Smooth muscle cell (in vitro differentiated cells): ENCODE measurements at regions not wholly inside any gene's neighbourhood (a gene's known extent, or its start where the extent isn't known, plus 50 kb on each side); places are given as distances from the start of the nearest gene placed in this dataset.

Source experiments
- DNase-seq: peaks from one replicate; lab custom pipeline; 2025; ENCODE audit not compliant: unreplicated experiment; lab: John Stamatoyannopoulos, UW
- H2AFZ ChIP-seq: fragments of 200-600 bp; sonication (generic); 2 replicates; pipeline ENCODE4 v1.6.0; 2016; ENCODE audit warnings: antibody characterized with exemption, low read depth, mild to moderate bottlenecking
- H3F3A ChIP-seq: fragments of 200-600 bp; sonication (generic); 2 replicates; pipeline ENCODE4 v1.6.0; 2017; ENCODE audit warnings: antibody characterized with exemption, low read depth
- H3K27ac ChIP-seq: fragments of 200-600 bp; sonication (generic); 2 replicates; pipeline ENCODE4 v1.5.1; 2016; ENCODE audit warnings: low read depth, mild to moderate bottlenecking
- H3K27me3 ChIP-seq: fragments of 200-600 bp; sonication (generic); 2 replicates; pipeline ENCODE4 v1.6.1; 2016; ENCODE audit warnings: low read depth, mild to moderate bottlenecking
- H3K36me3 ChIP-seq: fragments of 200-600 bp; sonication (generic); 2 replicates; pipeline ENCODE4 v1.5.1; 2016; ENCODE audit warnings: low read depth
- H3K4me1 ChIP-seq: fragments of 200-600 bp; sonication (generic); 2 replicates; pipeline ENCODE4 v1.5.1; 2016; ENCODE audit warnings: low read depth
- H3K4me2 ChIP-seq: fragments of 200-600 bp; sonication (generic); 2 replicates; pipeline ENCODE4 v1.6.0; 2016; ENCODE audit warnings: mild to moderate bottlenecking
- H3K4me3 ChIP-seq: fragments of 200-600 bp; sonication (generic); 2 replicates; pipeline ENCODE4 v1.5.1; 2016; ENCODE audit warnings: mild to moderate bottlenecking
- H3K79me2 ChIP-seq: fragments of 200-600 bp; sonication (generic); 2 replicates; pipeline ENCODE4 v1.6.0; 2016; ENCODE audit warnings: low read depth, mild to moderate bottlenecking
- H3K9ac ChIP-seq: fragments of 200-600 bp; sonication (generic); 2 replicates; pipeline ENCODE4 v1.6.0; 2016; ENCODE audit warnings: low read depth
- H3K9me3 ChIP-seq: fragments of 200-600 bp; sonication (generic); replicated peaks from 2 replicates; pipeline ENCODE4 v1.5.1; 2016; ENCODE audit warnings: low read depth
- H4K20me1 ChIP-seq: fragments of 200-600 bp; sonication (generic); 2 replicates; pipeline ENCODE4 v1.6.0; 2016; ENCODE audit warnings: low read depth
- WGBS: methylation state at CpG from one replicate; pipeline ENCODE4 v1.1.7; 2016; ENCODE audit warnings: low lambda C conversion rate; 5-methylcytosine and 5-hydroxymethylcytosine counted together
- TF ChIP-seq, protein P1 (sequence below): fragments of 200-600 bp; sonication (generic); IDR thresholded peaks from 2 replicates; pipeline ENCODE4 v1.5.1; 2017; ENCODE audit warnings: borderline replicate concordance, mild to moderate bottlenecking, antibody characterized with exemption; ENCODE audit not compliant: insufficient read depth, poor library complexity, severe bottlenecking

DNA sequence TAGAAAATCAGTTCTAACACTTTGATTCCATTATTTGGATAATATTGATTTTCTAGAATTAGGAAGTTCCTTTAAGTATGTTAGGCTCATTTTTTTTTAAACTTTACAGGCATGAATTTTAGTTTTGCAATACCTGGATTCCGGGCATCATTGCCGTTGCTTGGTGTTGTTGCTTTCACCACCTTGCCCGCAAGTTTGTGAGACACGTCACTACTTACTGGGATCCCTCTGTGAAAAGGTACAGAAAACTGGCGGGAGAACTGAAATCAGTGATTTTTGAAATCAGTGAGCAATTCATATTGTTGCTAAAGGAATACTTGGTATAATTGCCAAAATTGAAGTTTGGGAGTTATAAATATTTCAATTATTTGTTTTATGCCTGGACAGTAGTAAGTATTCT is 232.3 kb upstream of the NPY start:
- H3K4me1 ChIP-seq, result peaks cover 4% of the 10 kb centered on the region
- TF ChIP-seq, protein P1, sequence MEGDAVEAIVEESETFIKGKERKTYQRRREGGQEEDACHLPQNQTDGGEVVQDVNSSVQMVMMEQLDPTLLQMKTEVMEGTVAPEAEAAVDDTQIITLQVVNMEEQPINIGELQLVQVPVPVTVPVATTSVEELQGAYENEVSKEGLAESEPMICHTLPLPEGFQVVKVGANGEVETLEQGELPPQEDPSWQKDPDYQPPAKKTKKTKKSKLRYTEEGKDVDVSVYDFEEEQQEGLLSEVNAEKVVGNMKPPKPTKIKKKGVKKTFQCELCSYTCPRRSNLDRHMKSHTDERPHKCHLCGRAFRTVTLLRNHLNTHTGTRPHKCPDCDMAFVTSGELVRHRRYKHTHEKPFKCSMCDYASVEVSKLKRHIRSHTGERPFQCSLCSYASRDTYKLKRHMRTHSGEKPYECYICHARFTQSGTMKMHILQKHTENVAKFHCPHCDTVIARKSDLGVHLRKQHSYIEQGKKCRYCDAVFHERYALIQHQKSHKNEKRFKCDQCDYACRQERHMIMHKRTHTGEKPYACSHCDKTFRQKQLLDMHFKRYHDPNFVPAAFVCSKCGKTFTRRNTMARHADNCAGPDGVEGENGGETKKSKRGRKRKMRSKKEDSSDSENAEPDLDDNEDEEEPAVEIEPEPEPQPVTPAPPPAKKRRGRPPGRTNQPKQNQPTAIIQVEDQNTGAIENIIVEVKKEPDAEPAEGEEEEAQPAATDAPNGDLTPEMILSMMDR, result no peak
- no peaks in the 10 kb centered on the region for H4K20me1 ChIP-seq
- H3F3A ChIP-seq, result no peaks in the 10 kb centered on the region
- no peak overlapping the region for H3K9ac ChIP-seq
- no peak overlapping the region for H3K27ac ChIP-seq
- DNase-seq, result no peak
- WGBS, result 97% methylated on average over 5 of the region's 5 CpGs
- no peak overlapping the region for H3K4me3 ChIP-seq
- no peaks in the 10 kb centered on the region for H3K36me3 ChIP-seq
- H3K79me2 ChIP-seq, result no peaks in the 10 kb centered on the region
- H3K4me2 ChIP-seq, result no peak overlapping the region
- H3K27me3 ChIP-seq, result peaks cover 17% of the 10 kb centered on the region
- H2AFZ ChIP-seq, result no peak overlapping the region
- H3K9me3 ChIP-seq, result no peaks in the 10 kb centered on the region

DNA sequence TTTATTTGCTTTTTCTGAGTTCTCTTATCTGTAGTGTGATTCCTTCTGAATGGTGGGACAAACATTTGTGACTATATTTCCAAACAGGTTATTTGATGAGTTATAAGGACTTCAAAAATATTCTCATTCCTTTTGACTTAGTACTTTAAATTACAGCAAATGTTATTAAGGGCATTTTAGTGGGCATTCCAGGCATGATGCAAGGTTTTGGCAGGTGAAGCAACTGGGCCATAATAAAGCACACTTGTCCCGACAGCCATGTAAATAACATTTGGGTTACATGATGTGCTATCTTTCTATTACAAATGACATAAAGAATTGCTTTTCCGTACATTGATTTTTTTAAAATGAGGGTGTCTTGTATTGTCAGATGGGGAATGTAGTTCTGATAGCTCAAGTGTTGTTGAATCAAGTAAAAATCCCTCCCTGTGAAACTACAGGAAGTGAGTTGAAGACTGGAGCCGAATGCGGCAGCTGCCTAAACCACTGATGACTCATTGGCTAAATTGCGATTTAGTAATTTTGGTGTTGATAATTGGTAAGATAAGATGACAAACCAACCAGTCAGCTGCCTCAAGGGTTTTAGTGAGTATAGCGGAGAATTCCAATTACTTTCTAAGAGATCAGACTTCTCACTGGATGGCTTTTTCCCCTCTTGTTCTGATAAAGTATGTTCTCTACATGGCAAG is 231.3 kb upstream of the NPY start:
- H3K27ac ChIP-seq, result no peak overlapping the region
- H3K4me2 ChIP-seq, result peak overlapping the region; percentile 19
- no peaks in the 10 kb centered on the region for H4K20me1 ChIP-seq
- H3K4me1 ChIP-seq, result peaks cover 4% of the 10 kb centered on the region
- no peak overlapping the region for H2AFZ ChIP-seq
- TF ChIP-seq, protein P1, result no peak
- H3K4me3 ChIP-seq, result no peak overlapping the region
- H3K27me3 ChIP-seq, result peaks cover 17% of the 10 kb centered on the region
- H3K36me3 ChIP-seq, result no peaks in the 10 kb centered on the region
- H3K79me2 ChIP-seq, result no peaks in the 10 kb centered on the region
- H3F3A ChIP-seq, result no peaks in the 10 kb centered on the region
- WGBS, result 26% methylated on average over 6 of the region's 6 CpGs
- no peak overlapping the region for H3K9ac ChIP-seq
- DNase-seq, result no peak
- H3K9me3 ChIP-seq, result no peaks in the 10 kb centered on the region

DNA sequence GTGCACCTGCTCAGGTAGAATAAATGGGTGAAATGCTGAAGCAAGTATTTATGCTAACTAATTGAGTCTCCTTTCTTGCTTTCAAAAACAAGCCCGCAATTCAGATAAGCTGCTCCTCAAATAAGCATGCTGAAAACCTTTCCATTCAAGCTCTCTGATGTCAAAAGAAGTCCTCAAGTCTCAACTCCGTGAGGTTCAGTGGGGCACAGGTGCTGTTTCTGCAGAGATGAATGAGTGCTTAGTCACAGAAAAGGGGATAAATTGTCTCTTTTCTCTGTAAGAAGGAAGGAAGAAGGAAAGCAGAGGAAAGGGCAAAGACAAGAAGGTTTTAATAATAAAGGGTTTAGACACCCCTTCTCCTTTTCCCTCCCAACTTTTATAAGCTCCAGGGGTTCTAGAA is 229.8 kb upstream of the NPY start:
- Histone ChIP-seq H3K4me1 (peaks cover 4% of the 10 kb centered on the region), H3F3A (no peaks in the 10 kb centered on the region)
- 70% methylated on average over 2 of the region's 2 CpGs for WGBS

More for the DNA sequence above, 229.8 kb upstream of the NPY start:
- no peaks in the 10 kb centered on the region for H3K9me3 ChIP-seq
- no peak for DNase-seq
- TF ChIP-seq, protein P1, result no peak
- no peak overlapping the region for H3K9ac ChIP-seq
- H4K20me1 ChIP-seq, result no peaks in the 10 kb centered on the region
- no peak overlapping the region for H3K27ac ChIP-seq
- H3K79me2 ChIP-seq, result no peaks in the 10 kb centered on the region
- H3K4me3 ChIP-seq, result no peak overlapping the region
- no peaks in the 10 kb centered on the region for H3K36me3 ChIP-seq
- peaks cover 17% of the 10 kb centered on the region for H3K27me3 ChIP-seq
- no peak overlapping the region for H3K4me2 ChIP-seq
- no peak overlapping the region for H2AFZ ChIP-seq
